Stimulated activated CD8-positive, alpha-beta memory T cell treated with anti-CD3 and anti-CD28 coated beads, Interleukin-12 subunit alpha, Interleukin-12 subunit beta, amount 100 ng/mL, for 4 hours (primary cell): ENCODE measurements at regions not wholly inside any gene's neighbourhood (a gene's known extent, or its start where the extent isn't known, plus 50 kb on each side); places are given as distances from the start of the nearest gene placed in this dataset.

ENCODE experiments used
- DNase-seq: peaks from one replicate; pipeline ENCODE4 v3.0.0-alpha.2; 2020; ENCODE audit warnings: low read depth

DNA sequence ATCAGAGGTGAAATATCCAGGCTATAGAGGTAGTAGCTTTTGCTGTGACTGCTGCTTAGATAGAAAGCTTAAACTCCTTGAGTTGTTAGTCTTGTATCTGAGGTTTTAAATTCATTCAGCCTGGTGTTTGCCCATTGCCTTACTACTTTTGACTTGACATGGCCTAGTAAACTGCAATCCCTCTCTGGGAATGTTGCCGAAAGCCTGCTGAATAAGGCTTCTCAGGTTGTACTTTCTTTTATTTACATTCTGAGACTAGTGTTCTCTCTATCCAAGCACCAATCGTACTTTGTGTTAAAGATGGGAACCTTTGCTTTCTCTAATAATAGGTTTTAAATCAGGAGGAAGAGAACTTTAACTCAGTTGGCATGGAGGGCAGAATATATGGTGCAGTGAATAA lies 357.6 kb upstream of the CWC22 start:
- no peak for DNase-seq

DNA sequence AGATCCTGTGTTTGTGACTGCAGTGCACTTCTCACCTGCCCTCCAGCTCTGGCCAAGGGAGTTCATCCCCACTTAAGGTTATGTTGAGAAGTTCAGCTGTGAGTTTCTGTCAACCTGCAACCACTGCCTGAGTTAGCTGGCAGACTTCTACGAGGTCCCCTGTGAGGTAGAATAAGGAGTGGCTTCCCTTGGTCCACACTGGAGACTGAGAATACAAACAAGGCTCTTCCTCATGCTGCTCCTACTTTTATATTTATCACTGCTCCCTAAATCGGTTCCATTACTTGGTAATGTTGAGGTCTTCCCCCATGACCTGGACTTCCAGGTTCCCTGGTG lies 353.2 kb upstream of the CWC22 start:
- no peak for DNase-seq

DNA sequence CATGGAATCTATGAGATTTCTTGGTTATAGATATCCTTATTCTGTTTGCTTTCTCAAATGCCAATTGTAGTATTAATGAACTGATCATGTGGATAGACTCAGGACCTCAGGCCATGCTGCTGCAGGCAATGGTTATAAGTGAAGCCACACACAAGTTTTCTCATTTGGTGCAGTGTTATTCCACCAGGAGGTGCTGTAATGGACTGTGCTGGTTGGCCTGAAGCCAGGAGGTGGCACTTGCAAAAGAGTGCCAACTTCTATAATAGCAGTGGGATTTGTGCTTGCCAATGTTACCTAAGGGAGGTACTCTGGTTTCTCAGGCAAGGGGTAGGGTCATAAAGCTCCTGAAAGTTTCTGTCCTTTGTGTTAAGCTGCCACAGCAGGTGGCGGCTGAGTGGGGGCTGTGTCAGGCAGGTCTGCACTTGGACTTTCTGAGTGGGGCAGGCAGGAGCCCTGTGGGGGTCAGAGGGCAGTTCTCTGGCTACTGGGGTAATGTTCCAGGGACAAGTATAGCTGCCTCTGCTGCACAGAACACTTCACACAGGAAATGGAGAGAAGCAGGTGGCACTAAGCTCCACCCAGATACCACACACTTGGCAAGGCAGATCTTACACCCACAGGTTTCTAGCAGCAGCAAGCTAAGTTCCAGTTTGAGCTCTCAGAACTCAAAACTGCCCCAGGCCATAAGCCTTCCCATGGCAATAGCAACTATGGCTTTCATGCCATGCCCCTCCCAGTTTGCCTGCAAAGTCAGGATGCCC lies 352.6 kb upstream of the CWC22 start:
- no peak for DNase-seq

GRCh38 chr2:180358458-180358857 lies 351.4 kb upstream of the CWC22 start:
- no peak for DNase-seq

- DNase-seq = no peak
Measured at GRCh38 chr2:180356676-180357075, 349.6 kb upstream of the CWC22 start.

GRCh38 chr2:180352620-180353019 lies 345.5 kb upstream of the CWC22 start:
- DNase-seq = no peak

DNA sequence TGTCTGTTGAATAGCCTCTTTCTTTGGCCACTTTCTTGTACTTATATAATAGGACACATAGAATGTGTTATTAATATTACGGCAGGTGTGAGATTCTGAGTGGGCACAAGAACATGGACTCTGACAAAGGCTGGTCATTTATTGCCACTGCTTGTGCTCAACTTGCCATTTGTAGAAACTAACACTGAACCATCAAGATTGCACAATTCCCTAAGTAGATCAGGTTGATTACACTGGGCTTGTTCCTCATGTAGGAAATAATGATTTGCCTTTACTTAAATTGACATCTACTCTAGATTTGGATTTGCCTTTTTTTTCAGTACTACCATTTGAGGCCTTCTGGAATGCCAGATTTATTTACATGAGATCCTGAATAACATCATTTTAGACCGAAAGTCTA lies 342.7 kb upstream of the CWC22 start:
- no peak for DNase-seq

DNA sequence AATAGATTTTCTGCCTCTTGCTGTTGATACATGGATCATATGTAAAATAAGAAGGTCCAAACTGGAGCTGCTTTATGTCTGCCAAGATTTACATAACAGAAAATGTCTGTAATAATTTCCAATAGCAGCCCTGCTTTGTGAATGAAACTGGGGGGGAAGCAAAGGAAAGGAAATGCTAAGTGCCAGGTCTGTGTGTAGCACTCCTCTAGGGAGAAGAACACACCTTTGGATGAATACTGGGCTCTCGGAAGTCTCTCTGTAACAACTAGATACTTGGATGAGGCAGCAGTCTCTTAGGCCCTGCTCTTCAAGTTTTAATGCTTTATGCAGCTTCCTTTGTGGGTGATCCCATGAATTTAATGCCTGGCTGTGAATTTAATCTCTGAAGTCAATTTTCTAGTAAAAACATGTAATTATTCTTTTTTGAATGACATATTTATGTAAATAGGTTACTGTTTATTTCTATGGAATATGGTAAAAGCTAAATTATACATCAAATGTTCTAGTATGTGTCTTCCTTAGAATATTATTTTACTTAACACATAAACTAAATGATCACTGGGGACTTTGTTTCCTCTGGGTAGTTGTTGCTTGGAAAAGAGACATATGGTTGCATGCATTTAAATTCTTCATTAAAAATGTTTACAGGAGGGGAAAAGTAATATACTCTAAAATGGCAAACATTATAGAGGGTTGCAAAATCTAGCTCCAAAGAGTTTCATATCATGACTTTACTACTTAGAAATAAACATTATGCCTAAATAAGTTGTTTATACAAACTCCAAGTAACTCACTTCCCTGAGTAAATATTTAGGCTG lies 336.6 kb upstream of the CWC22 start:
- DNase-seq = no peak

GRCh38 chr2:180337136-180337535 lies 330.0 kb upstream of the CWC22 start:
- no peak for DNase-seq

- DNase-seq = no peak
Measured at GRCh38 chr2:180336550-180336949, 329.5 kb upstream of the CWC22 start.

DNA sequence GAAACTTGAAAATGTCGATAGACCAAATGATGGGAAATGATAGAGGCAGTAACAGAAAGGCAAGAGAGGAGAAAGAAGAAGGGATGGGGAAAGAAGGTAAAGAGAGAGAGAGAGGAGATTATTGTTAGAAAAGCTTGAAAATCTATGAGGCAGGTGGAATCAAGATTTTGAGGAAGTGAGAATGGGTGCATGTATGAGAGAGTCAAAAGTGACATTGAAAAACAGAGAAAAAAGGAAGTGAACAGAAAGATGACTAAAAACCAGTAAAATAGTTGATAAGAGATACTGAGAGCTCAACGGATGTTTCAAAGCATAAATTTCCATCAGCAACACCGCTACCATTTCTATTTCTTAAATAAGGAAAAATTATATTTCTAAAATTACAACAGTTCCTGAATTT lies 327.4 kb upstream of the CWC22 start:
- DNase-seq = no peak

- DNase-seq = no peak
Measured at GRCh38 chr2:180328795-180329422, 321.8 kb upstream of the CWC22 start.

DNA sequence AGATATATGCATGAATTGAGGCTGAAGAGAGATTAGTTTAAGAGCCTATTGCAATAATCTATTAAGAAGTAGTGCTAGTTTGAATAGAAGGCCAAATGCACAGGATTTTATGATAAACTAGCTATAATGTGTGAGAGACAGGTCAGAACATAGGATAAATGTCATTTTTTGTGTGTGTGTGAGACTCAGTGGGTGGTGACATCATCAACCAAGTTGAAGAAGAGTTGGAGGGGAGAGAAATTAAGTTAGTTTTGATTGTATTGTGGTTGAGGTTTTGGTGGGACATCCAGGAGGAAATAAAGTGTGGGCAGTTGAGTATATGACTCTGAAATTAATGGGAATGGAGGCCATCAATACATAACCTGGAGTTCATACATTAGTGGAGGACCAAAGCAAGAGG lies 320.1 kb upstream of the CWC22 start:
- DNase-seq = no peak

- DNase-seq = no peak
Measured at GRCh38 chr2:180325416-180326120, 318.5 kb upstream of the CWC22 start.

GRCh38 chr2:180324182-180324581 lies 317.1 kb upstream of the CWC22 start:
- no peak for DNase-seq

- DNase-seq = no peak
Measured at GRCh38 chr2:180322781-180323180, 315.7 kb upstream of the CWC22 start.

- DNase-seq = no peak
Measured at GRCh38 chr2:180319586-180320405, 312.7 kb upstream of the CWC22 start.

- DNase-seq = no peak
Measured at GRCh38 chr2:180314086-180314485, 307.0 kb upstream of the CWC22 start.

DNA sequence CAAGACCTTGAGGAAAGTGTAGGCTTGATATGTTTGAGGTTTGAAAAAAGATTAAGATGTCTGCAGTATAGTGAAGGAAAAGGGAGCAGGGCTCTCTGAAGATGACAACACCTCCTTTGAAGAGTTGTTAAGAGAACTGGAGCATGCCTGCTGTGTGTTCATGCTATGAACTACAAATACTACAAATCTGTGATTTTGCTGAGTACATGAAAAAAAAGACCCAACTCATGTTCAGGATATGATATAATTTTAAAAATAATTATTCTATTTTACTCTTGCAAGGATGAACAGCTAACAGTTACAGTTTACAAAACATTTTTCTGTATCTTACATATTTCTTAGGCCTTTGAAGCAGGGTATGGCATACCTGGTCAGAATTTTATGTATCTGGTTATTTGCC lies 305.4 kb upstream of the CWC22 start:
- DNase-seq = no peak

DNA sequence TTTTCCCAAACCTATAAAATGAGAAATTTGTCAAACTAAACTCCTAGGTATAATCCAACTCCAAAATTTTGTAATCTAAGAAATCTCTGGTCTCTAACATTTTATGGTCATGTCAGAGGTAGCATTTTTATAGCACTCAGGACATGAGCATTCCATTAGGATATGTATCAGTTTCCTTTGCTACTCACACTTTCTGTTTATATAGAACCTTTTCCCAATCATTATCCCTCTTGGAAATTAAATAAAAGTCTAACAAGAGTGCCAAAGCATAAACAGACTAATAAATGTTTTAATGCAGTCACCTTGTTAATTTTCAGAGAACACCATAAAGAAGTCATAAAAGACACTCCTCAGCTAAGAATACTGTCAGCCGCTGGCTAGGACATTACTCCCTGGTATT lies 300.0 kb upstream of the CWC22 start:
- DNase-seq = no peak

GRCh38 chr2:180306346-180306745 lies 299.2 kb upstream of the CWC22 start:
- DNase-seq = no peak
